DMS53 (cell line): ENCODE measurements at regions not wholly inside any gene's neighbourhood (a gene's known extent, or its start where the extent isn't known, plus 50 kb on each side); places are given as distances from the start of the nearest gene placed in this dataset.

ENCODE experiments used
- DNase-seq: peaks from one replicate; lab custom pipeline; 2025; lab: John Stamatoyannopoulos, UW

GRCh38 chr9:134228649-134229048 is 64.3 kb upstream of the RNU6ATAC start:
- DNase-seq: no peak

GRCh38 chr9:134229466-134230091 is 65.2 kb upstream of the RNU6ATAC start:
- DNase-seq: no peak

GRCh38 chr9:134230092-134230941 is 66.0 kb upstream of the RNU6ATAC start:
- DNase-seq: no peak

DNA sequence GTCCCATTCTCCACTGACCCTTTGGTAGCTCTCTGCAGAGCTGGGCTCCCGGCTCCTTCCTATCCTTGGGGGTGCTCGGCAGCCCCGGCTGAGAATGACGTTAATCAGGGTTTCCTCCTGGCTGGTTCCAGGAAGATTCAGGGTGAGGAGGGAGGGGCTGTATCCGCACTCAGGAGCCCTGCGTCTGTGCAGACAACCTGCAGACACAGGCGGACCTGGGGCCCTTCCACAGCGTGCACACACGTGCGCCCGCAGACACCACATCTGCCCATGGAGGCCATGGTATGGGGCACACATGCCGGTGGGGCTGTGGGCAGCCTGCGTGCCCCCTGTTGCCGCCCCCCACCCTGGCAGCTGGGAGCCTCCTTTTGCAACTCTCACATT is 66.6 kb upstream of the RNU6ATAC start:
- DNase-seq: no peak

DNA sequence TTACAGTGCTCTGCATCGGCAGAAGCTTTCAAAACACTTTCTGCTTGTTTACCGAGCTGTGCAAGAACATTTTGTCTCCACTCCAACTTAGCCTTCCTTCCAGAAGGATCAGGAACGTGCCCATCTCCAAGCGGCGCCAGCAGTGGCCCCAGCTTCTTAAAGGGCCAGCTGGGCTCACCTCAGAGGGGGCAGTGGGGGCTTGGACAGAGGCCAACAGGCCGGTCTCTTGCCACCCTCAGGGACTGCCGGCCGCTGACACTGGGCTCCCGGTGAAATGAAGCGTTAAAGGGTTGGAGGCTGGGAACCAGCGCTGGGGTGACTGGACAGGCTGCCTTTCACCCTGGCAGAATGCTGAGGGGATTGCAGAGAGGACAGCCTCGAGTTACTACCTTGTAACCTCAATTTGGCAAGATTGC is 67.0 kb upstream of the RNU6ATAC start:
- DNase-seq: no peak

GRCh38 chr9:134231767-134232166 is 67.4 kb upstream of the RNU6ATAC start:
- no peak for DNase-seq

GRCh38 chr9:134233022-134233421 is 68.7 kb upstream of the RNU6ATAC start:
- DNase-seq: no peak

- no peak for DNase-seq
These were observed 69.8 kb upstream of the RNU6ATAC start for GRCh38 chr9:134234001-134234660.

GRCh38 chr9:134234687-134235359 is 70.5 kb upstream of the RNU6ATAC start:
- DNase-seq: no peak

- DNase-seq: no peak
These were observed 71.0 kb upstream of the RNU6ATAC start for GRCh38 chr9:134235366-134235765.

GRCh38 chr9:134236001-134236421 is 71.6 kb upstream of the RNU6ATAC start:
- no peak for DNase-seq

GRCh38 chr9:134236935-134237629 is 72.7 kb upstream of the RNU6ATAC start:
- no peak for DNase-seq

GRCh38 chr9:134237630-134238265 is 73.4 kb upstream of the RNU6ATAC start:
- no peak for DNase-seq

DNA sequence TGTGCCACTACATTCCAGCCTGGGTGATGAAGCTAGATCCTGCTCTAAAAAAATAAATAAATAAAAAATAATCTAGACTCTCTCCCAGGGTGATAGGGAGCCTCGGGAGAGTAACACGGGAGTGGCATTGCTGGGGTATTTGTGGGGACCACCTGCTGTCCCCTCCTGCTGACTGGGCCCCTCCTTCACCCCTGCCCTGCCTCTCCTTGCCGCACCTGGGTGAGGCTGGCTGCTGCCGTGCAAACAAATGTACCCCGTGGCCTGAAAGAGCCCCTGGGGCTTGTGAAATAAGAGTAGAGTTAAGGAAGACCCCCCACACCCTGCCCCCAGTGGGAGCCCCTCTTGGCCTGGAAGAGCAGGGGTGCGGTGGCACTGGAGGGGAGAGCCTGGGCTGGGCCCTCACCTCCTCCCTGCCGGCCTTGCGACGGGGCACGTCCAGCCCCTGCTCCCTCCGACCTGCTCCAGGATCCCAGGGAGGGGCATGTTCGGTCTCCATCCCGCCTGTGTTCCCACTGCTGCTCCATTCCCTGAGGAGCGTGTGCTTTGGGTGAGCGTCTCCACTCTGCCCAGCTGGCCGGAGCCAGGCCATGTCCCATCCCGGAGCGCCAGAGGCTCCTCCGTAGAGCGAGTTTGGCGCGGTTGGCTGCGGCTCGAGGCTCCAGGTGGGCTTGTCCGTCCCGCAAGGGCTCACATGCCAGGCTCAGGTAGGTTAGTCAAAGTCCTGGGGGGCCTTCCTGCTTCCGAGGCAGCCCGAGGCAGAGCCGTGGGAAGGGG is 75.0 kb upstream of the RNU6ATAC start:
- no peak for DNase-seq

- no peak for DNase-seq
These were observed 75.6 kb upstream of the RNU6ATAC start for GRCh38 chr9:134239939-134240338.

DNA sequence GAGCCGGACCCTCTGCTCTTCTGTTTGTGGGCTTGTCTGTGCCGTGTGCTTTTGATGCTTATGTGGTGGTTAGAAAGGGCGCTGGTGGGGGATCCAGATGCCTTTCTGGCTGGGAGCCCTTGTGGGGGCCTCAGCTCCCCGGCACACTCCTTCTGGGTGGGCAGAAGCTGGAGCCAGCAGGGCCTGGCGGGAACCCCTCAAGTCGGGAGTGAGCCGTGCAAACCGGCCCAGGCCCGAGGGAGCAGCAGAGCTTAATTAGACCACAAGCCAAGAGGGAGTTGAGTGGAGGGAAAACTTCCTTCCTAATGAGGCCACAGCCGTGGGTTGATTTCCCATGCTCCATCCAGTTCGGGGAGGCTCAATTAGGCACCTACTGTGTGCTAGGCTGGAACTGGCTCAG is 76.0 kb upstream of the RNU6ATAC start:
- no peak for DNase-seq

GRCh38 chr9:134242706-134243105 is 78.3 kb upstream of the RNU6ATAC start:
- DNase-seq: no peak

DNA sequence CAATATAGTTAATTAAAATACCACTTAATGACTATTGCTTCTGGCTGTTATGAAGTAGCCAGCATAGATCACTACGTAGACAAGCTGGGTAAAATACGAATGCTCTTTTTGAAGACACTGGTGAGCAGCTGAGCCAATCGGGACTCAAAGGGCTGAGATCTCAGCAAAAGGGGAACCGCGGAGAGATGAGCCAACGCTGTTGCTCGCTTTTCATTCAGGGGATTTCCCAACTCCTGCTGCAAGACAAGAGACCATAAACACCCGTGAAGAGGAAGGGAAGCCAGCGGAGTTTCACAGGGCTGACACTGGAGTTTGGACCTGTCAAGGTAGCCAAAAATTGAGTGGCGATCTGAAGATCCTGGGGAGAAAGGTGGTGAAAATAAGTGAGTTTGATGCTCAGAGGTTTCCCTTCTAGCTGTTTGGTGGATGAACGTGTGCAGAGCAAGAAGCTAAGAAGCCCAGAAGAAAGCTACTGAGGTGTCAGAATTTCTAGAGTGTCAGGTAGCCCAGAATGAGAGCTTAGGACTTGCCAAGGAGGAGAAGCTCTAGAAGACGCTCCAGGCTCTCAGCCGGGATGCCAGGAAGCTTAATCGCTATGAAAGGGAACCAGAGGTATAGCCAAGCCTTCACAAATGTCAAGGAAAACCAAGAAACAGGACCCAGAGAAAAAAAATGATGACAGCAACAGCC is 79.6 kb upstream of the RNU6ATAC start:
- DNase-seq: no peak

GRCh38 chr9:134245179-134245578 is 80.8 kb upstream of the RNU6ATAC start:
- DNase-seq: no peak
